Fibroblast of the aortic adventitia (primary cell): ENCODE measurements at regions not wholly inside any gene's neighbourhood (a gene's known extent, or its start where the extent isn't known, plus 50 kb on each side); places are given as distances from the start of the nearest gene placed in this dataset.

Source experiments
- DNase-seq: peaks from one replicate; pipeline ENCODE4 v3.0.0-alpha.2; 2010; ENCODE audit warnings: low read depth
- H3K4me3 ChIP-seq: 2 replicates; pipeline ENCODE4 v1.5.1; 2011; ENCODE audit warnings: low read depth, mild to moderate bottlenecking, control low read depth, low read length, moderate library complexity
- CTCF ChIP-seq: IDR thresholded peaks from 2 replicates; pipeline ENCODE4 v1.5.1; 2011; ENCODE audit warnings: mild to moderate bottlenecking, low read length, control low read depth, inconsistent platforms; ENCODE audit not compliant: insufficient read depth

GRCh38 chr5:53350991-53351770, 129.2 kb upstream of the FST start:
- no peak overlapping the region for H3K4me3 ChIP-seq
- TF ChIP-seq CTCF, result no peak
- DNase-seq, result no peak

- TF ChIP-seq CTCF, result no peak
- H3K4me3 ChIP-seq, result no peak overlapping the region
- peak; percentile 73 for DNase-seq
These were observed 125.1 kb upstream of the FST start for GRCh38 chr5:53355316-53355715.

GRCh38 chr5:53355931-53356330, 124.5 kb upstream of the FST start:
- TF ChIP-seq CTCF, result no peak
- peak; percentile 45 for DNase-seq
- H3K4me3 ChIP-seq, result no peak overlapping the region

- no peak for TF ChIP-seq CTCF
These were observed 123.0 kb upstream of the FST start for GRCh38 chr5:53357439-53357838.

GRCh38 chr5:53358794-53359193, 121.6 kb upstream of the FST start:
- H3K4me3 ChIP-seq, result no peak overlapping the region
- no peak for DNase-seq
- no peak for TF ChIP-seq CTCF

More at GRCh38 chr5:53357439-53357838, 123.0 kb upstream of the FST start:
- H3K4me3 ChIP-seq, result no peak overlapping the region
- DNase-seq, result no peak

- no peak overlapping the region for H3K4me3 ChIP-seq
- no peak for TF ChIP-seq CTCF
- peak; percentile 93 for DNase-seq
These were observed 120.4 kb upstream of the FST start for GRCh38 chr5:53359916-53360517.
